ENCODE measurements at regions not wholly inside any gene's neighbourhood (a gene's known extent, or its start where the extent isn't known, plus 50 kb on each side); places are given as distances from the start of the nearest gene placed in this dataset.

- no peaks in the 10 kb centered on the region for H3K27me3 ChIP-seq (replicated peaks; ENCODE audit: insufficient read depth, low read length)
- no peak for DNase-seq
- H3K4me2 ChIP-seq (ENCODE audit: low read depth, low read length), result no peak overlapping the region
- no peaks in the 10 kb centered on the region for H3F3A ChIP-seq (ENCODE audit: insufficient read depth, low read length)
- H3K9me3 ChIP-seq (replicated peaks; ENCODE audit: insufficient read depth, low read length), result no peaks in the 10 kb centered on the region
- no peaks in the 10 kb centered on the region for H3K79me2 ChIP-seq (ENCODE audit: low read length)
- no peaks in the 10 kb centered on the region for H4K20me1 ChIP-seq (ENCODE audit: insufficient read depth, low read length)
- no peaks in the 10 kb centered on the region for H3K9me2 ChIP-seq (replicated peaks; ENCODE audit: insufficient read depth, low read length)
- no peak overlapping the region for H3K27ac ChIP-seq (ENCODE audit: low read length)
- H3K4me1 ChIP-seq (ENCODE audit: low read length), result no peaks in the 10 kb centered on the region
- no peak for TF ChIP-seq CTCF (IDR thresholded peaks at IDR 0.05; ENCODE audit: low read length)
- TF ChIP-seq EZH2phosphoT487 (IDR thresholded peaks at IDR 0.05; ENCODE audit: low read length), result no peak
- no peak for TF ChIP-seq EZH2 (optimal IDR thresholded peaks at IDR 0.05; ENCODE audit: low read depth, low read length)
- H3K36me3 ChIP-seq (replicated peaks; ENCODE audit: insufficient read depth, low read length), result no peaks in the 10 kb centered on the region
- H3K9ac ChIP-seq (ENCODE audit: low read length), result no peak overlapping the region
- no peak overlapping the region for H3K4me3 ChIP-seq (ENCODE audit: low read length)
- no peak overlapping the region for H2AFZ ChIP-seq (ENCODE audit: low read length)
Observed at GRCh38 chr18:2407961-2408360, 163.3 kb downstream of the METTL4 start.

GRCh38 chr18:2409906-2410305, 161.4 kb downstream of the METTL4 start:
- Histone ChIP-seq H3K9me3 (replicated peaks; ENCODE audit: insufficient read depth, low read length) (no peaks in the 10 kb centered on the region), H3K4me2 (ENCODE audit: low read depth, low read length) (no peak overlapping the region), H3K27me3 (replicated peaks; ENCODE audit: insufficient read depth, low read length) (no peaks in the 10 kb centered on the region), H3K9ac (ENCODE audit: low read length) (no peak overlapping the region), H4K20me1 (ENCODE audit: insufficient read depth, low read length) (no peaks in the 10 kb centered on the region), H3F3A (ENCODE audit: insufficient read depth, low read length) (no peaks in the 10 kb centered on the region), H3K79me2 (ENCODE audit: low read length) (no peaks in the 10 kb centered on the region), H3K36me3 (replicated peaks; ENCODE audit: insufficient read depth, low read length) (no peaks in the 10 kb centered on the region), H3K27ac (ENCODE audit: low read length) (no peak overlapping the region), H2AFZ (ENCODE audit: low read length) (no peak overlapping the region), H3K9me2 (replicated peaks; ENCODE audit: insufficient read depth, low read length) (no peaks in the 10 kb centered on the region), H3K4me1 (ENCODE audit: low read length) (no peaks in the 10 kb centered on the region), H3K4me3 (ENCODE audit: low read length) (no peak overlapping the region)
- DNase-seq, result no peak
- TF ChIP-seq EZH2 (optimal IDR thresholded peaks at IDR 0.05; ENCODE audit: low read depth, low read length), result no peak
- no peak for TF ChIP-seq EZH2phosphoT487 (IDR thresholded peaks at IDR 0.05; ENCODE audit: low read length)
- TF ChIP-seq CTCF (IDR thresholded peaks at IDR 0.05; ENCODE audit: low read length), result no peak

GRCh38 chr18:2410688-2411087, 160.6 kb downstream of the METTL4 start:
- H3K9ac ChIP-seq (ENCODE audit: low read length), result no peak overlapping the region
- DNase-seq, result no peak
- H3K36me3 ChIP-seq (replicated peaks; ENCODE audit: insufficient read depth, low read length), result no peaks in the 10 kb centered on the region
- no peak overlapping the region for H3K27ac ChIP-seq (ENCODE audit: low read length)
- H3K4me3 ChIP-seq (ENCODE audit: low read length), result no peak overlapping the region
- H3K9me3 ChIP-seq (replicated peaks; ENCODE audit: insufficient read depth, low read length), result no peaks in the 10 kb centered on the region
- no peaks in the 10 kb centered on the region for H3K79me2 ChIP-seq (ENCODE audit: low read length)
- no peak overlapping the region for H2AFZ ChIP-seq (ENCODE audit: low read length)
- no peaks in the 10 kb centered on the region for H3K9me2 ChIP-seq (replicated peaks; ENCODE audit: insufficient read depth, low read length)
- no peaks in the 10 kb centered on the region for H4K20me1 ChIP-seq (ENCODE audit: insufficient read depth, low read length)
- no peaks in the 10 kb centered on the region for H3F3A ChIP-seq (ENCODE audit: insufficient read depth, low read length)
- no peaks in the 10 kb centered on the region for H3K27me3 ChIP-seq (replicated peaks; ENCODE audit: insufficient read depth, low read length)
- no peak overlapping the region for H3K4me2 ChIP-seq (ENCODE audit: low read depth, low read length)
- no peaks in the 10 kb centered on the region for H3K4me1 ChIP-seq (ENCODE audit: low read length)
- TF ChIP-seq EZH2 (optimal IDR thresholded peaks at IDR 0.05; ENCODE audit: low read depth, low read length), result no peak
- TF ChIP-seq CTCF (IDR thresholded peaks at IDR 0.05; ENCODE audit: low read length), result no peak
- TF ChIP-seq EZH2phosphoT487 (IDR thresholded peaks at IDR 0.05; ENCODE audit: low read length), result no peak
